Testis (tissue), 2 donors: ENCODE measurements at regions not wholly inside any gene's neighbourhood (a gene's known extent, or its start where the extent isn't known, plus 50 kb on each side); places are given as distances from the start of the nearest gene placed in this dataset.

ENCODE experiments used
- DNase-seq: peaks from one replicate; pipeline ENCODE4 v3.0.0-alpha.2; 2019
- H3K27ac ChIP-seq, 2 donors: fragments of 200-600 bp; sonication (generic); one replicate each; pipeline ENCODE4 v1.5.1; 2019
- H3K27me3 ChIP-seq: fragments of 200-600 bp; sonication (generic); one replicate; pipeline ENCODE4 v1.5.1; 2019
- H3K36me3 ChIP-seq: fragments of 200-600 bp; sonication (generic); one replicate; pipeline ENCODE4 v1.5.1; 2017; ENCODE audit warnings: low read depth; ENCODE audit errors: missing control alignments
- H3K4me1 ChIP-seq: fragments of 200-600 bp; sonication (generic); one replicate; pipeline ENCODE4 v1.5.1; 2019
- H3K4me3 ChIP-seq, 2 donors: fragments of 200-600 bp; sonication (generic); one replicate each; pipeline ENCODE4 v1.5.1; 2017 to 2019
- H3K9me3 ChIP-seq: fragments of 200-600 bp; sonication (generic); one replicate; pipeline ENCODE4 v1.5.1; 2017
- CTCF ChIP-seq, 3 experiments: fragments of 450-650 bp in 2 of 3; fragments of 200-600 bp in 1 of 3; sonication (generic) in 1 of 3; IDR thresholded peaks; one replicate each; pipeline ENCODE4 v1.5.1; 2016 to 2019; ENCODE audit warnings: antibody characterized with exemption in 3 of 3, mild to moderate bottlenecking in 2 of 3, moderate library complexity in 1 of 3
- POLR2A ChIP-seq: fragments of 450-650 bp; IDR thresholded peaks from one replicate; pipeline ENCODE4 v1.6.1; 2017; ENCODE audit warnings: antibody characterized with exemption, mild to moderate bottlenecking, moderate library complexity
- WGBS, 2 donors: methylation state at CpG; one replicate each; pipeline ENCODE4 v1.1.5; 2018; 5-methylcytosine and 5-hydroxymethylcytosine counted together
- intact Hi-C: fragments of 100-400 bp; cut with DNase I; formaldehyde crosslinking; loops from one replicate; pipeline ENCODE4 v1.15.1; 2023; ENCODE audit warnings: low total_unique reads

- intact Hi-C loops: no loop called here
- DNase-seq: no peak
- 80 to 83% methylated on average over 7 to 9 of the region's 9 CpGs for WGBS, 2 donors
These were observed 153.5 kb upstream of the IRX2 start for GRCh38 chr5:2904956-2905355.

DNA sequence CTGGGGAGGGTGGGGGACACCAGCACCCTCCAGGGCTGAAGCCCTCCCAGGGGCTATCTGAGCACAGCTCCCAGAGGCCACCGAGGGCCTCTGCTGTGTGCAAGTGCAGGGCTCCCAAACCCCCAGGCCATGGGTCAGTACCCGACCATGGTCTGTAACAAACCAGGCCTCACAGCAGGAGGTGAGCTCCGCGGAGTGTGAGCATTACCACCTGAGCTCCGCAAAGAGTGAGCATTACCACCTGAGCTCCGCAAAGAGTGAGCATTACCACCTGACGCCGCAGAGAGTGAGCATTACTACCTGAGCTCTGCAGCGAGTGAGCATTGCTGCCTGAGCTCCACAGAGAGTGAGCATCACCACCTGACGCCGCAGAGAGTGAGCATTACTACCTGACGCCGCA lies 152.9 kb upstream of the IRX2 start:
- Histone ChIP-seq H3K9me3 (no peaks in the 10 kb centered on the region), H3K27me3 (no peaks in the 10 kb centered on the region), H3K36me3 (no peaks in the 10 kb centered on the region), H3K4me1 (no peaks in the 10 kb centered on the region), H3K4me3 (no peak overlapping the region), H3K27ac (no peak overlapping the region)
- intact Hi-C loops: no loop called here
- 80 to 88% methylated on average over 6 to 13 of the region's 13 CpGs for WGBS, 2 donors
- DNase-seq: no peak
- TF ChIP-seq CTCF (IDR thresholded peaks at IDR 0.05) (no peak), POLR2A (no peak)

More at GRCh38 chr5:2904956-2905355, 153.5 kb upstream of the IRX2 start:
- H3K4me1 ChIP-seq: no peaks in the 10 kb centered on the region
- H3K27ac ChIP-seq: no peak overlapping the region
- H3K27me3 ChIP-seq: no peaks in the 10 kb centered on the region
- no peaks in the 10 kb centered on the region for H3K9me3 ChIP-seq
- no peaks in the 10 kb centered on the region for H3K36me3 ChIP-seq
- TF ChIP-seq CTCF (IDR thresholded peaks at IDR 0.05): no peak
- no peak for TF ChIP-seq POLR2A
- no peak overlapping the region for H3K4me3 ChIP-seq

- Histone ChIP-seq H3K4me1 (no peaks in the 10 kb centered on the region), H3K36me3 (no peaks in the 10 kb centered on the region), H3K9me3 (no peaks in the 10 kb centered on the region), H3K4me3 (no peak overlapping the region), H3K27ac (no peak overlapping the region), H3K27me3 (no peaks in the 10 kb centered on the region)
- WGBS, 2 donors: 86 to 90% methylated on average over 30 of the region's 30 CpGs
- intact Hi-C loops: no loop called here
- no peak for DNase-seq
- TF ChIP-seq CTCF (IDR thresholded peaks at IDR 0.05): no peak
- no peak for TF ChIP-seq POLR2A
These were observed 152.2 kb upstream of the IRX2 start for GRCh38 chr5:2903451-2904395.

- Histone ChIP-seq H3K36me3 (no peaks in the 10 kb centered on the region), H3K27ac (no peak overlapping the region), H3K4me3 (no peak overlapping the region), H3K27me3 (no peaks in the 10 kb centered on the region), H3K4me1 (no peaks in the 10 kb centered on the region), H3K9me3 (no peaks in the 10 kb centered on the region)
- intact Hi-C loops: no loop called here
- no peak for DNase-seq
- TF ChIP-seq POLR2A (no peak), CTCF (IDR thresholded peaks at IDR 0.05) (no peak)
- 89 to 96% methylated on average over 12 to 13 of the region's 13 CpGs for WGBS, 2 donors
These were observed 151.3 kb upstream of the IRX2 start for GRCh38 chr5:2902742-2903297.
